ENCODE measurements at regions not wholly inside any gene's neighbourhood (a gene's known extent, or its start where the extent isn't known, plus 50 kb on each side); places are given as distances from the start of the nearest gene placed in this dataset.

DNA sequence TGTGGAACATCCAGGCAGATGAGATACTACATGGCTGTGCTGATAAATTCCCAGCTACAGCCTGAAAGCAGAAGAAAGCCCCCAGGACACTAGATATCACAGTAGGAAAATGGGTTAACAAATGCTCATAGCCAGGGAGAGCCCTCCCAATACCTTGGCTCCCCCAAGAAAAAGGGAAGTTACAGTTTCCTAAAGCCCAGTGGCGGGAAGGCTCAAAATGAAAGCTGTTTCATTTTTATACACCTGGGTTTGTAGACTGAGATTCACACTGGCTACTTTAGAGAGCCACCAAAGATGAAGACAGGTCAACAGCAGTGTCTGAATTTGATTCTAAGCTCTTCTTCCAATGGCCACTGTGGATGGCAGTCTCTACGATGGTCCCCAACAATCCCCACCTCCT is 55.0 kb upstream of the TOPAZ1 start:
- DNase-seq (ENCODE audit: low spot score), result no peak
- TF ChIP-seq, protein P1, sequence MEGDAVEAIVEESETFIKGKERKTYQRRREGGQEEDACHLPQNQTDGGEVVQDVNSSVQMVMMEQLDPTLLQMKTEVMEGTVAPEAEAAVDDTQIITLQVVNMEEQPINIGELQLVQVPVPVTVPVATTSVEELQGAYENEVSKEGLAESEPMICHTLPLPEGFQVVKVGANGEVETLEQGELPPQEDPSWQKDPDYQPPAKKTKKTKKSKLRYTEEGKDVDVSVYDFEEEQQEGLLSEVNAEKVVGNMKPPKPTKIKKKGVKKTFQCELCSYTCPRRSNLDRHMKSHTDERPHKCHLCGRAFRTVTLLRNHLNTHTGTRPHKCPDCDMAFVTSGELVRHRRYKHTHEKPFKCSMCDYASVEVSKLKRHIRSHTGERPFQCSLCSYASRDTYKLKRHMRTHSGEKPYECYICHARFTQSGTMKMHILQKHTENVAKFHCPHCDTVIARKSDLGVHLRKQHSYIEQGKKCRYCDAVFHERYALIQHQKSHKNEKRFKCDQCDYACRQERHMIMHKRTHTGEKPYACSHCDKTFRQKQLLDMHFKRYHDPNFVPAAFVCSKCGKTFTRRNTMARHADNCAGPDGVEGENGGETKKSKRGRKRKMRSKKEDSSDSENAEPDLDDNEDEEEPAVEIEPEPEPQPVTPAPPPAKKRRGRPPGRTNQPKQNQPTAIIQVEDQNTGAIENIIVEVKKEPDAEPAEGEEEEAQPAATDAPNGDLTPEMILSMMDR (IDR thresholded peaks at IDR 0.05; ENCODE audit: borderline replicate concordance, control extremely low read depth, extremely low read depth, insufficient read depth, missing control alignments), result no peak
- in situ Hi-C loops (cut with MboI; ENCODE audit: low sequenced_read_pairs, unreplicated experiment), result loop anchor here (25.0 kb wide), 1 partner anchor 649 kb away; no protein-coding TSS in a partner anchor
